Umbilical cord (tissue), 1 donor: ENCODE measurements at regions not wholly inside any gene's neighbourhood (a gene's known extent, or its start where the extent isn't known, plus 50 kb on each side); places are given as distances from the start of the nearest gene placed in this dataset.
A peak's percentile ranks its signal among the peaks of the same experiment; 100 is the strongest.

Experiments
- DNase-seq: peaks from one replicate; pipeline ENCODE4 v3.0.0-alpha.2; 2015; ENCODE audit warnings: low spot score

- no peak for DNase-seq
These were observed 380.3 kb downstream of the PCNX1 start for GRCh38 chr14:71287567-71287966.

GRCh38 chr14:71289536-71289935 is 382.3 kb downstream of the PCNX1 start:
- no peak for DNase-seq

GRCh38 chr14:71290301-71290700 is 383.0 kb downstream of the PCNX1 start:
- DNase-seq, result no peak

- DNase-seq, result peak; percentile 38
These were observed 383.8 kb downstream of the PCNX1 start for GRCh38 chr14:71290960-71291466.

- DNase-seq, result no peak
These were observed 388.9 kb downstream of the PCNX1 start for GRCh38 chr14:71296184-71296583.

- no peak for DNase-seq
These were observed 393.5 kb downstream of the PCNX1 start for GRCh38 chr14:71300566-71301330.

- no peak for DNase-seq
These were observed 394.4 kb downstream of the PCNX1 start for GRCh38 chr14:71301611-71302010.

- no peak for DNase-seq
These were observed 397.4 kb downstream of the PCNX1 start for GRCh38 chr14:71304690-71305089.

- no peak for DNase-seq
These were observed 401.4 kb downstream of the PCNX1 start for GRCh38 chr14:71308671-71309070.

GRCh38 chr14:71309756-71310155 is 402.5 kb downstream of the PCNX1 start:
- DNase-seq, result no peak

GRCh38 chr14:71311061-71311460 is 403.8 kb downstream of the PCNX1 start:
- DNase-seq, result no peak

- no peak for DNase-seq
These were observed 407.5 kb downstream of the PCNX1 start for GRCh38 chr14:71314717-71315116.

- DNase-seq, result no peak
These were observed 410.3 kb downstream of the PCNX1 start for GRCh38 chr14:71317385-71318096.

GRCh38 chr14:71318097-71318459 is 410.8 kb downstream of the PCNX1 start:
- DNase-seq, result no peak

- peak; percentile 55 for DNase-seq
These were observed 412.4 kb downstream of the PCNX1 start for GRCh38 chr14:71319666-71320065.

GRCh38 chr14:71320107-71320733 is 413.0 kb downstream of the PCNX1 start, which contains the start of gene SIPA1L1:
SIPA1L1 (plus strand) TSS chr14:71320476.
- DNase-seq, result peak; percentile 100

- DNase-seq, result peak; percentile 67
These were observed 413.7 kb downstream of the PCNX1 start for GRCh38 chr14:71320734-71321573.

GRCh38 chr14:71321574-71322315 is 414.5 kb downstream of the PCNX1 start:
- DNase-seq, result peak; percentile 49

GRCh38 chr14:71322655-71323250 is 415.5 kb downstream of the PCNX1 start:
- DNase-seq, result peak; percentile 76

GRCh38 chr14:71324767-71325272 is 417.6 kb downstream of the PCNX1 start:
- DNase-seq, result peak; percentile 28
